ENCODE measurements at regions not wholly inside any gene's neighbourhood (a gene's known extent, or its start where the extent isn't known, plus 50 kb on each side); places are given as distances from the start of the nearest gene placed in this dataset.

GRCh38 chr1:232180779-232181136 lies 449.2 kb downstream of the SIPA1L2 start:
- Histone ChIP-seq H2AFZ (ENCODE audit: low read depth, low read length) (peak overlapping the region; percentile 16), H3K4me3 (ENCODE audit: low read length) (no peak overlapping the region), H3K36me3 (ENCODE audit: insufficient read depth, low read length) (no peaks in the 10 kb centered on the region), H3K4me1 (ENCODE audit: insufficient read depth, low read length) (peaks cover 16% of the 10 kb centered on the region), H3K9me3 (ENCODE audit: low read length) (no peaks in the 10 kb centered on the region), H3K27me3 (ENCODE audit: insufficient read depth, low read length) (no peaks in the 10 kb centered on the region)

- H3K4me1 ChIP-seq (ENCODE audit: insufficient read depth, low read length) = peaks cover 16% of the 10 kb centered on the region
- H2AFZ ChIP-seq (ENCODE audit: low read depth, low read length) = peak overlapping the region; percentile 16
- H3K36me3 ChIP-seq (ENCODE audit: insufficient read depth, low read length) = no peaks in the 10 kb centered on the region
- H3K27me3 ChIP-seq (ENCODE audit: insufficient read depth, low read length) = no peaks in the 10 kb centered on the region
- no peaks in the 10 kb centered on the region for H3K9me3 ChIP-seq (ENCODE audit: low read length)
- no peak overlapping the region for H3K4me3 ChIP-seq (ENCODE audit: low read length)
Measured at GRCh38 chr1:232179896-232180778, 449.8 kb downstream of the SIPA1L2 start.

GRCh38 chr1:232178191-232178590 lies 451.7 kb downstream of the SIPA1L2 start:
- H3K4me3 ChIP-seq (ENCODE audit: low read length) = no peak overlapping the region
- no peaks in the 10 kb centered on the region for H3K27me3 ChIP-seq (ENCODE audit: insufficient read depth, low read length)
- H2AFZ ChIP-seq (ENCODE audit: low read depth, low read length) = no peak overlapping the region
- peaks cover 16% of the 10 kb centered on the region for H3K4me1 ChIP-seq (ENCODE audit: insufficient read depth, low read length)
- no peaks in the 10 kb centered on the region for H3K36me3 ChIP-seq (ENCODE audit: insufficient read depth, low read length)
- no peaks in the 10 kb centered on the region for H3K9me3 ChIP-seq (ENCODE audit: low read length)

GRCh38 chr1:232177438-232177837 lies 452.5 kb downstream of the SIPA1L2 start:
- Histone ChIP-seq H3K27me3 (ENCODE audit: insufficient read depth, low read length) (no peaks in the 10 kb centered on the region), H2AFZ (ENCODE audit: low read depth, low read length) (no peak overlapping the region), H3K9me3 (ENCODE audit: low read length) (no peaks in the 10 kb centered on the region), H3K4me1 (ENCODE audit: insufficient read depth, low read length) (peaks cover 16% of the 10 kb centered on the region), H3K36me3 (ENCODE audit: insufficient read depth, low read length) (no peaks in the 10 kb centered on the region), H3K4me3 (ENCODE audit: low read length) (no peak overlapping the region)

GRCh38 chr1:232176222-232176621 lies 453.7 kb downstream of the SIPA1L2 start:
- Histone ChIP-seq H2AFZ (ENCODE audit: low read depth, low read length) (no peak overlapping the region), H3K4me3 (ENCODE audit: low read length) (no peak overlapping the region)

GRCh38 chr1:232174306-232174705 lies 455.6 kb downstream of the SIPA1L2 start:
- Histone ChIP-seq H2AFZ (ENCODE audit: low read depth, low read length) (no peak overlapping the region), H3K4me3 (ENCODE audit: low read length) (no peak overlapping the region), H3K9me3 (ENCODE audit: low read length) (no peaks in the 10 kb centered on the region), H3K4me1 (ENCODE audit: insufficient read depth, low read length) (no peaks in the 10 kb centered on the region), H3K36me3 (ENCODE audit: insufficient read depth, low read length) (no peaks in the 10 kb centered on the region), H3K27me3 (ENCODE audit: insufficient read depth, low read length) (no peaks in the 10 kb centered on the region)

More at GRCh38 chr1:232176222-232176621, 453.7 kb downstream of the SIPA1L2 start:
- Histone ChIP-seq H3K36me3 (ENCODE audit: insufficient read depth, low read length) (no peaks in the 10 kb centered on the region), H3K9me3 (ENCODE audit: low read length) (no peaks in the 10 kb centered on the region), H3K4me1 (ENCODE audit: insufficient read depth, low read length) (peaks cover 16% of the 10 kb centered on the region), H3K27me3 (ENCODE audit: insufficient read depth, low read length) (no peaks in the 10 kb centered on the region)

GRCh38 chr1:232172563-232172962 lies 457.4 kb downstream of the SIPA1L2 start:
- Histone ChIP-seq H3K27me3 (ENCODE audit: insufficient read depth, low read length) (no peaks in the 10 kb centered on the region), H3K36me3 (ENCODE audit: insufficient read depth, low read length) (no peaks in the 10 kb centered on the region), H3K4me1 (ENCODE audit: insufficient read depth, low read length) (peaks cover 13% of the 10 kb centered on the region), H2AFZ (ENCODE audit: low read depth, low read length) (no peak overlapping the region), H3K4me3 (ENCODE audit: low read length) (no peak overlapping the region), H3K9me3 (ENCODE audit: low read length) (no peaks in the 10 kb centered on the region)

GRCh38 chr1:232170909-232171308 lies 459.0 kb downstream of the SIPA1L2 start:
- Histone ChIP-seq H3K36me3 (ENCODE audit: insufficient read depth, low read length) (no peaks in the 10 kb centered on the region), H3K9me3 (ENCODE audit: low read length) (peaks cover 1% of the 10 kb centered on the region)

GRCh38 chr1:232169436-232169835 lies 460.5 kb downstream of the SIPA1L2 start:
- no peaks in the 10 kb centered on the region for H3K36me3 ChIP-seq (ENCODE audit: insufficient read depth, low read length)
- no peaks in the 10 kb centered on the region for H3K27me3 ChIP-seq (ENCODE audit: insufficient read depth, low read length)
- peaks cover 13% of the 10 kb centered on the region for H3K4me1 ChIP-seq (ENCODE audit: insufficient read depth, low read length)
- H2AFZ ChIP-seq (ENCODE audit: low read depth, low read length) = no peak overlapping the region
- peaks cover 2% of the 10 kb centered on the region for H3K9me3 ChIP-seq (ENCODE audit: low read length)
- no peak overlapping the region for H3K4me3 ChIP-seq (ENCODE audit: low read length)

More at GRCh38 chr1:232170909-232171308, 459.0 kb downstream of the SIPA1L2 start:
- Histone ChIP-seq H3K4me3 (ENCODE audit: low read length) (no peak overlapping the region), H3K27me3 (ENCODE audit: insufficient read depth, low read length) (no peaks in the 10 kb centered on the region), H3K4me1 (ENCODE audit: insufficient read depth, low read length) (peaks cover 13% of the 10 kb centered on the region), H2AFZ (ENCODE audit: low read depth, low read length) (no peak overlapping the region)

- Histone ChIP-seq H3K36me3 (ENCODE audit: insufficient read depth, low read length) (no peaks in the 10 kb centered on the region), H3K9me3 (ENCODE audit: low read length) (peaks cover 2% of the 10 kb centered on the region), H3K4me3 (ENCODE audit: low read length) (no peak overlapping the region), H3K4me1 (ENCODE audit: insufficient read depth, low read length) (peaks cover 13% of the 10 kb centered on the region), H2AFZ (ENCODE audit: low read depth, low read length) (peak overlapping the region; percentile 9), H3K27me3 (ENCODE audit: insufficient read depth, low read length) (no peaks in the 10 kb centered on the region)
Measured at GRCh38 chr1:232168508-232168907, 461.4 kb downstream of the SIPA1L2 start.

GRCh38 chr1:232166942-232167341 lies 463.0 kb downstream of the SIPA1L2 start:
- H2AFZ ChIP-seq (ENCODE audit: low read depth, low read length) = no peak overlapping the region
- H3K4me1 ChIP-seq (ENCODE audit: insufficient read depth, low read length) = peaks cover 13% of the 10 kb centered on the region
- no peaks in the 10 kb centered on the region for H3K36me3 ChIP-seq (ENCODE audit: insufficient read depth, low read length)
- no peaks in the 10 kb centered on the region for H3K27me3 ChIP-seq (ENCODE audit: insufficient read depth, low read length)
- H3K4me3 ChIP-seq (ENCODE audit: low read length) = no peak overlapping the region
- H3K9me3 ChIP-seq (ENCODE audit: low read length) = peaks cover 2% of the 10 kb centered on the region

GRCh38 chr1:232164078-232164963 lies 465.6 kb downstream of the SIPA1L2 start:
- Histone ChIP-seq H3K4me3 (ENCODE audit: low read length) (no peak overlapping the region), H3K9me3 (ENCODE audit: low read length) (peaks cover 2% of the 10 kb centered on the region), H3K4me1 (ENCODE audit: insufficient read depth, low read length) (peaks cover 13% of the 10 kb centered on the region), H2AFZ (ENCODE audit: low read depth, low read length) (no peak overlapping the region), H3K27me3 (ENCODE audit: insufficient read depth, low read length) (no peaks in the 10 kb centered on the region), H3K36me3 (ENCODE audit: insufficient read depth, low read length) (no peaks in the 10 kb centered on the region)

- Histone ChIP-seq H3K4me3 (ENCODE audit: low read length) (no peak overlapping the region), H3K4me1 (ENCODE audit: insufficient read depth, low read length) (peaks cover 6% of the 10 kb centered on the region), H3K9me3 (ENCODE audit: low read length) (peaks cover 2% of the 10 kb centered on the region), H3K27me3 (ENCODE audit: insufficient read depth, low read length) (no peaks in the 10 kb centered on the region), H3K36me3 (ENCODE audit: insufficient read depth, low read length) (no peaks in the 10 kb centered on the region), H2AFZ (ENCODE audit: low read depth, low read length) (no peak overlapping the region)
Measured at GRCh38 chr1:232163533-232163932, 466.4 kb downstream of the SIPA1L2 start.
